ENCODE measurements at regions not wholly inside any gene's neighbourhood (a gene's known extent, or its start where the extent isn't known, plus 50 kb on each side); places are given as distances from the start of the nearest gene placed in this dataset.

DNA sequence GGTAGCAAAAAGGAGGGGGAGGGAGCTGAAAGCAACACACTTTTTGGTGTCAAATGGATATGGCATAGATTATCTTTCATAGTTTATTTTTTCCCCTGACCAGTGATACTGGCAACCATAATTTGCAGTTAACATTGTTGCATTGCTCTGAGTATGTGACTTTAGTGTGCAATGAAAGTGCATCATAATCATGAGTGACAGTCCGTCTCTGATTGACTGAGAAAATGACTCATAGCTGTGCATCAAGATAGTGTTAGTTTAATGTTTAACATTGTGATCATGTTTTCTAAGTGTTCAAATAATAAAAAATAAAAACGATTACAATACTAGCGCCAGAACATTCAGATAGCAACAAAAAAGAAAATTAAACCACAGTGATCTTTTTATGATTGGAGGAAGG lies 952.4 kb upstream of the TENM4 start:
- no peak overlapping the region for H3K4me3 ChIP-seq (replicated peaks in 1 of 3; ENCODE audit: insufficient read depth in 1 of 3, low read depth in 1 of 3, low read length in 3 of 3)
- no peaks in the 10 kb centered on the region for H3K9me1 ChIP-seq (replicated peaks; ENCODE audit: control insufficient read depth, extremely low read depth, insufficient read depth, low read length)
- no peaks in the 10 kb centered on the region for H3K4me1 ChIP-seq (ENCODE audit: control insufficient read depth, extremely low read depth, insufficient read depth, low read length)
- FAIRE-seq (no peak), DNase-seq (ENCODE audit: low read depth, low spot score) (no peak)
- TF ChIP-seq CTCF (IDR thresholded peaks at IDR 0.05; ENCODE audit: extremely low read depth in 1 of 2, insufficient read depth in 1 of 2, low read depth in 1 of 2, low read length in 2 of 2) = no peak
- no peak for TF ChIP-seq MYC (IDR thresholded peaks at IDR 0.05; ENCODE audit: low read depth, low read length)
- no peak for TF ChIP-seq MAX (IDR thresholded peaks at IDR 0.05; ENCODE audit: insufficient read depth, insufficient read length)
- TF ChIP-seq POLR2A (IDR thresholded peaks at IDR 0.05; ENCODE audit: low read depth, low read length) = no peak
- no peak for TF ChIP-seq EZH2 (IDR thresholded peaks at IDR 0.05; ENCODE audit: borderline replicate concordance, low read depth, low read length, severe bottlenecking)
- TF ChIP-seq FOS (IDR thresholded peaks at IDR 0.05; ENCODE audit: borderline replicate concordance, insufficient read depth, low read length) = no peak
- TF ChIP-seq POLR2AphosphoS5 (IDR thresholded peaks at IDR 0.05; ENCODE audit: insufficient read depth, low read depth, low read length) = no peak
- no peak for TF ChIP-seq GATA2 (IDR thresholded peaks at IDR 0.05; ENCODE audit: insufficient read depth, insufficient read length, low read depth, low read length)
- TF ChIP-seq JUN (IDR thresholded peaks at IDR 0.05; ENCODE audit: borderline replicate concordance, insufficient read depth, insufficient read length, low read depth) = no peak
- H3K27ac ChIP-seq (ENCODE audit: insufficient read depth, low read depth, low read length) = no peak overlapping the region
- H3K9ac ChIP-seq (replicated peaks; ENCODE audit: extremely low read depth, insufficient read depth, low read length) = no peak overlapping the region
- no peaks in the 10 kb centered on the region for H3K27me3 ChIP-seq (ENCODE audit: control insufficient read depth in 2 of 2, insufficient read depth in 2 of 2, low read length in 2 of 2)
- no peaks in the 10 kb centered on the region for H4K20me1 ChIP-seq (replicated peaks; ENCODE audit: control insufficient read depth, extremely low read depth, insufficient read depth, low read length)
- no peaks in the 10 kb centered on the region for H3K9me3 ChIP-seq (replicated peaks; ENCODE audit: control insufficient read depth, insufficient read depth, low read length)
- intact Hi-C loops (cut with micrococcal nuclease) (no loop called here), dilution Hi-C loops (cut with MboI; ENCODE audit: extremely low pct_ligation_motif_present, low sequenced_read_pairs) (no loop called here)
- BruUV-seq (replicated peaks) = no TSS peak
- H3K4me2 ChIP-seq (ENCODE audit: insufficient read depth, low read length) = no peak overlapping the region
- no peak overlapping the region for H2AFZ ChIP-seq (ENCODE audit: low read depth, low read length)
- no peaks in the 10 kb centered on the region for H3K79me2 ChIP-seq (ENCODE audit: control insufficient read depth, insufficient read depth, low read length)
- POLR2A ChIA-PET = no interaction called here
- no peaks in the 10 kb centered on the region for H3K36me3 ChIP-seq (ENCODE audit: control insufficient read depth in 2 of 2, extremely low read depth in 1 of 2, insufficient read depth in 2 of 2, low read length in 2 of 2)
- CTCF ChIA-PET = no interaction called here
